ENCODE measurements at regions not wholly inside any gene's neighbourhood (a gene's known extent, or its start where the extent isn't known, plus 50 kb on each side); places are given as distances from the start of the nearest gene placed in this dataset.
"Not testable (repeated sequence)": the region's sequence is repeated elsewhere in the genome, so short reads cannot be mapped to it uniquely, and the experiment has no call there.

- DNase-seq (ENCODE audit: low spot score) = not testable (repeated sequence)
Measured at GRCh38 chr10:47711428-47711827, 52.0 kb downstream of the SYT15B start.

GRCh38 chr10:47710443-47710842, 52.9 kb downstream of the SYT15B start:
- DNase-seq (ENCODE audit: low spot score) = not testable (repeated sequence)

GRCh38 chr10:47705698-47706414, 57.5 kb downstream of the SYT15B start:
- not testable (repeated sequence) for DNase-seq (ENCODE audit: low spot score)

GRCh38 chr10:47701285-47701684, 62.1 kb downstream of the SYT15B start:
- DNase-seq (ENCODE audit: low spot score) = not testable (repeated sequence)

- not testable (repeated sequence) for DNase-seq (ENCODE audit: low spot score)
Measured at GRCh38 chr10:47699854-47700253, 63.5 kb downstream of the SYT15B start.

- not testable (repeated sequence) for DNase-seq (ENCODE audit: low spot score)
Measured at GRCh38 chr10:47696170-47696569, 67.2 kb downstream of the SYT15B start.

- not testable (repeated sequence) for DNase-seq (ENCODE audit: low spot score)
Measured at GRCh38 chr10:47695149-47695548, 68.2 kb downstream of the SYT15B start.

- DNase-seq (ENCODE audit: low spot score) = not testable (repeated sequence)
Measured at GRCh38 chr10:47690304-47690703, 73.1 kb downstream of the SYT15B start.

- DNase-seq (ENCODE audit: low spot score) = not testable (repeated sequence)
Measured at GRCh38 chr10:47683826-47684475, 79.4 kb downstream of the SYT15B start.

- DNase-seq (ENCODE audit: low spot score) = not testable (repeated sequence)
Measured at GRCh38 chr10:47681638-47681990, 81.8 kb downstream of the SYT15B start.

- not testable (repeated sequence) for DNase-seq (ENCODE audit: low spot score)
Measured at GRCh38 chr10:47680848-47681637, 82.3 kb downstream of the SYT15B start.

GRCh38 chr10:47676102-47676501, 87.3 kb downstream of the SYT15B start:
- not testable (repeated sequence) for DNase-seq (ENCODE audit: low spot score)

GRCh38 chr10:47675577-47675976, 87.8 kb downstream of the SYT15B start:
- DNase-seq (ENCODE audit: low spot score) = not testable (repeated sequence)

GRCh38 chr10:47673128-47673527, 90.3 kb downstream of the SYT15B start:
- DNase-seq (ENCODE audit: low spot score) = not testable (repeated sequence)

GRCh38 chr10:47670857-47671256, 92.5 kb downstream of the SYT15B start:
- DNase-seq (ENCODE audit: low spot score) = not testable (repeated sequence)

- DNase-seq (ENCODE audit: low spot score) = not testable (repeated sequence)
Measured at GRCh38 chr10:47661955-47662577, 101.3 kb downstream of the SYT15B start.

- DNase-seq (ENCODE audit: low spot score) = not testable (repeated sequence)
Measured at GRCh38 chr10:47656732-47657131, 106.7 kb downstream of the SYT15B start.

GRCh38 chr10:47654161-47654560, 109.2 kb downstream of the SYT15B start:
- not testable (repeated sequence) for DNase-seq (ENCODE audit: low spot score)

GRCh38 chr10:47648594-47648993, 114.8 kb downstream of the SYT15B start:
- not testable (repeated sequence) for DNase-seq (ENCODE audit: low spot score)

GRCh38 chr10:47647523-47648101, 115.8 kb downstream of the SYT15B start:
- not testable (repeated sequence) for DNase-seq (ENCODE audit: low spot score)

GRCh38 chr10:47646686-47647273, 116.6 kb downstream of the SYT15B start:
- DNase-seq (ENCODE audit: low spot score) = not testable (repeated sequence)

Data from SW480 (cell line).